ENCODE measurements at regions not wholly inside any gene's neighbourhood (a gene's known extent, or its start where the extent isn't known, plus 50 kb on each side); places are given as distances from the start of the nearest gene placed in this dataset.

- TF ChIP-seq CTCF (IDR thresholded peaks at IDR 0.05) (no peak), POLR2A (IDR thresholded peaks at IDR 0.05) (no peak)
Observed at GRCh38 chr3:43852066-43852465, 161.3 kb downstream of the ABHD5 start.
